ENCODE measurements at regions not wholly inside any gene's neighbourhood (a gene's known extent, or its start where the extent isn't known, plus 50 kb on each side); places are given as distances from the start of the nearest gene placed in this dataset.

DNA sequence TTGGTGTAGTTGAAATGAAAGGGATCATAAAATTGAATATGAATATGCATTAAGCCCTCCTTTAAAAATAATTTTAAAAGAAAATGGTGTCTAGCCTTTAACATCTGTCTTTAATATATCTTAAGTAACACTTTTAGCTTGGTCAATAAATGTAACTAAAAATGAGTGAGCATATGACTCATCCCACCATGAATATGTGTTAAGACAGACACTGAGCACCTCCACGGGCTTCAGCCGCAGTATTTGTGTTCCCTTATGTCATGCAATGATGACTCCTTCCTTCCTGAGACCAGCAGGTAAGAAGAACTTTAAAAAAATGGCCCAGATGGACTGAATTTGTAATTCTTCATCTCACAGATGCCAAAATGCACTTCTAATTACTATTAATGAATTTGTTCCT, 563.2 kb downstream of the NR2F1-AS1 start:
- TF ChIP-seq, protein P1, sequence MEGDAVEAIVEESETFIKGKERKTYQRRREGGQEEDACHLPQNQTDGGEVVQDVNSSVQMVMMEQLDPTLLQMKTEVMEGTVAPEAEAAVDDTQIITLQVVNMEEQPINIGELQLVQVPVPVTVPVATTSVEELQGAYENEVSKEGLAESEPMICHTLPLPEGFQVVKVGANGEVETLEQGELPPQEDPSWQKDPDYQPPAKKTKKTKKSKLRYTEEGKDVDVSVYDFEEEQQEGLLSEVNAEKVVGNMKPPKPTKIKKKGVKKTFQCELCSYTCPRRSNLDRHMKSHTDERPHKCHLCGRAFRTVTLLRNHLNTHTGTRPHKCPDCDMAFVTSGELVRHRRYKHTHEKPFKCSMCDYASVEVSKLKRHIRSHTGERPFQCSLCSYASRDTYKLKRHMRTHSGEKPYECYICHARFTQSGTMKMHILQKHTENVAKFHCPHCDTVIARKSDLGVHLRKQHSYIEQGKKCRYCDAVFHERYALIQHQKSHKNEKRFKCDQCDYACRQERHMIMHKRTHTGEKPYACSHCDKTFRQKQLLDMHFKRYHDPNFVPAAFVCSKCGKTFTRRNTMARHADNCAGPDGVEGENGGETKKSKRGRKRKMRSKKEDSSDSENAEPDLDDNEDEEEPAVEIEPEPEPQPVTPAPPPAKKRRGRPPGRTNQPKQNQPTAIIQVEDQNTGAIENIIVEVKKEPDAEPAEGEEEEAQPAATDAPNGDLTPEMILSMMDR (IDR thresholded peaks at IDR 0.05): no peak
- TF ChIP-seq POLR2A (IDR thresholded peaks at IDR 0.05): no peak
